ENCODE measurements at regions not wholly inside any gene's neighbourhood (a gene's known extent, or its start where the extent isn't known, plus 50 kb on each side); places are given as distances from the start of the nearest gene placed in this dataset.

- no peak overlapping the region for H3K4me3 ChIP-seq (ENCODE audit: low read length)
- DNase-seq (ENCODE audit: low read depth, low spot score): no peak
Observed at GRCh38 chr7:12508005-12508404, 62.5 kb upstream of the SCIN start.

GRCh38 chr7:12508554-12508953, 62.0 kb upstream of the SCIN start:
- no peak overlapping the region for H3K4me3 ChIP-seq (ENCODE audit: low read length)
- no peak for DNase-seq (ENCODE audit: low read depth, low spot score)

GRCh38 chr7:12517451-12517850, 53.1 kb upstream of the SCIN start:
- no peak overlapping the region for H3K4me3 ChIP-seq (ENCODE audit: low read length)
- DNase-seq (ENCODE audit: low read depth, low spot score): no peak

GRCh38 chr7:12518920-12519681, 51.4 kb upstream of the SCIN start:
- no peak overlapping the region for H3K4me3 ChIP-seq (ENCODE audit: low read length)
- DNase-seq (ENCODE audit: low read depth, low spot score): peak; percentile 3

- no peak overlapping the region for H3K4me3 ChIP-seq (ENCODE audit: low read length)
- no peak for DNase-seq (ENCODE audit: low read depth, low spot score)
Observed at GRCh38 chr7:12519682-12520009, 50.9 kb upstream of the SCIN start.
